Gastrocnemius medialis (tissue), 4 donors: ENCODE measurements at regions not wholly inside any gene's neighbourhood (a gene's known extent, or its start where the extent isn't known, plus 50 kb on each side); places are given as distances from the start of the nearest gene placed in this dataset.

ENCODE experiments used
- ATAC-seq, 2 donors: fragments of 150-250 bp; one replicate each; pipeline ENCODE4 v1.9.1; 2016
- DNase-seq, 2 donors: peaks; one replicate each; pipeline ENCODE4 v3.0.0-alpha.2; 2019
- H3K27ac ChIP-seq, 4 donors: fragments of 200-600 bp; sonication (generic); 1 replicate in 1 of 4; 2 replicates in 3 of 4; pipeline ENCODE4 v1.5.1; 2016 to 2018; ENCODE audit warnings: mild to moderate bottlenecking in 2 of 4, moderate library complexity in 1 of 4
- H3K27me3 ChIP-seq, 3 donors: fragments of 200-600 bp; sonication (generic) in 2 of 3; 1 replicate in 1 of 3; 2 replicates in 2 of 3; pipeline versions ENCODE4 v1.5.1 to v1.6.0; 2016 to 2019; ENCODE audit warnings: mild to moderate bottlenecking in 1 of 3, moderate library complexity in 1 of 3
- H3K36me3 ChIP-seq, 2 donors: fragments of 200-600 bp; sonication (generic) in 1 of 2; one replicate each; pipeline ENCODE4 v1.5.1; 2017 to 2018
- H3K4me1 ChIP-seq, 2 donors: fragments of 200-600 bp; sonication (generic) in 1 of 2; one replicate each; pipeline ENCODE4 v1.5.1; 2016 to 2017; ENCODE audit warnings: mild to moderate bottlenecking in 2 of 2
- H3K4me3 ChIP-seq, 4 donors: fragments of 200-600 bp; sonication (generic) in 3 of 4; 1 replicate in 1 of 4; 2 replicates in 3 of 4; pipeline ENCODE4 v1.5.1; 2016 to 2019; ENCODE audit warnings: mild to moderate bottlenecking in 2 of 4
- H3K9me3 ChIP-seq, 3 donors: fragments of 200-600 bp; sonication (generic) in 2 of 3; 1 replicate in 1 of 3; 2 replicates in 2 of 3; pipeline ENCODE4 v1.5.1; 2016 to 2019
- POLR2A ChIP-seq, 2 donors: fragments of 450-650 bp; IDR thresholded peaks; one replicate each; pipeline ENCODE4 v1.6.1; 2017; ENCODE audit warnings: antibody characterized with exemption in 2 of 2, mild to moderate bottlenecking in 2 of 2, moderate library complexity in 2 of 2
- in situ Hi-C, 4 donors: fragments of 200-750 bp; cut with MboI; loops; one replicate each; pipeline versions ENCODE4 v1.15.0 to v1.8.0; 2017; ENCODE audit warnings: low sequenced_read_pairs in 4 of 4
- intact Hi-C: fragments of 100-400 bp; cut with DNase I; formaldehyde crosslinking; loops from one replicate; pipeline ENCODE4 v1.15.1; 2023; ENCODE audit warnings: low total_unique reads
- TF ChIP-seq, protein P1 (sequence below), 5 experiments: fragments of 450-650 bp in 3 of 5; fragments of 200-600 bp in 2 of 5; sonication (generic) in 2 of 5; IDR thresholded peaks in 4 of 5; conservative IDR thresholded peaks in 1 of 5; 1 replicate in 4 of 5; 2 replicates in 1 of 5; pipeline ENCODE4 v1.5.1; 2016 to 2019; ENCODE audit warnings: antibody characterized with exemption in 5 of 5, mild to moderate bottlenecking in 3 of 5, moderate library complexity in 3 of 5

DNA sequence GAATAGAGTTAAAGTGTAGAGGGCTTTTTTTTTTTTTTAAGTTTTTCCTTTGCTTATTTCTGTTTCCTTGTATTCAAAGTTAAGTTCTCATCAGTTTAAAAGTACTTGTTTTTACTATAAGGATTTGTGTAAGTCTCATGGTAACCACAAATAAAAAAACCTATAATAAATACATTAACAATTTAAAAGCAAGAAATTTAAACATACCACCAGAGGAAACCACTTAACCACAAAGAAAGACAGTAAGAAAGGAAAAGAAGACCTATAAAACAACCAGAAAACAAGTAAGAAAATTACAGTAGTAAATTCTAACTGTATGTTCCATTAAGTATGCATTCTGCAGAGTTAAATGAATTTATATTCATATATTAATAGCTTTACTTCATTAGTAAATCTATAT is 999.1 kb upstream of the ATXN8OS start:
- no peak overlapping the region for H3K4me3 ChIP-seq
- no peak for DNase-seq
- H3K4me1 ChIP-seq: no peaks in the 10 kb centered on the region
- H3K36me3 ChIP-seq: no peaks in the 10 kb centered on the region
- TF ChIP-seq POLR2A (IDR thresholded peaks at IDR 0.05): no peak
- TF ChIP-seq, protein P1, sequence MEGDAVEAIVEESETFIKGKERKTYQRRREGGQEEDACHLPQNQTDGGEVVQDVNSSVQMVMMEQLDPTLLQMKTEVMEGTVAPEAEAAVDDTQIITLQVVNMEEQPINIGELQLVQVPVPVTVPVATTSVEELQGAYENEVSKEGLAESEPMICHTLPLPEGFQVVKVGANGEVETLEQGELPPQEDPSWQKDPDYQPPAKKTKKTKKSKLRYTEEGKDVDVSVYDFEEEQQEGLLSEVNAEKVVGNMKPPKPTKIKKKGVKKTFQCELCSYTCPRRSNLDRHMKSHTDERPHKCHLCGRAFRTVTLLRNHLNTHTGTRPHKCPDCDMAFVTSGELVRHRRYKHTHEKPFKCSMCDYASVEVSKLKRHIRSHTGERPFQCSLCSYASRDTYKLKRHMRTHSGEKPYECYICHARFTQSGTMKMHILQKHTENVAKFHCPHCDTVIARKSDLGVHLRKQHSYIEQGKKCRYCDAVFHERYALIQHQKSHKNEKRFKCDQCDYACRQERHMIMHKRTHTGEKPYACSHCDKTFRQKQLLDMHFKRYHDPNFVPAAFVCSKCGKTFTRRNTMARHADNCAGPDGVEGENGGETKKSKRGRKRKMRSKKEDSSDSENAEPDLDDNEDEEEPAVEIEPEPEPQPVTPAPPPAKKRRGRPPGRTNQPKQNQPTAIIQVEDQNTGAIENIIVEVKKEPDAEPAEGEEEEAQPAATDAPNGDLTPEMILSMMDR (IDR thresholded peaks at IDR 0.05 in 4 of 5, conservative IDR thresholded peaks at IDR 0.05 in 1 of 5): no peak
- intact Hi-C loops: no loop called here
- no peaks in the 10 kb centered on the region for H3K9me3 ChIP-seq
- no peak for ATAC-seq
- no peak overlapping the region for H3K27ac ChIP-seq
- H3K27me3 ChIP-seq: no peaks in the 10 kb centered on the region
- in situ Hi-C loops: no loop called here

DNA sequence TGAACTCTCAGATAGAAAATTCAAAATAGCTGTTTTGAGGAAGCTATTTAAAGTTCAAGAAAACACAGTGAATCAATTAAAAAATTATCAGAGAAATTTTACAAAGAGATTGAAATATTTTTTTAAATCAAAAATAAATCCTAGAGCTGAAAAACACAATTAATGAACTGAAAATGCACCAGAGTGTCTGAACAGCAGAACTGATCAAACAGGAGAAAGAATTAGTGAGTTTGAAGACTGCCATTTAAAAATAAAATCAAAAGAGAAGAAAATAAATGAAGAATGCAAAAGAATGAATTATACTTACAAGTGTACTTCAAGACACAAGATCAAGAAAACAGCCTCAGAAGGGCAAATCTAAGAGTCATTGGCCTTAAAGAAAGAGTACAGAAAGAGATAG is 1000.2 kb upstream of the ATXN8OS start:
- no peak for TF ChIP-seq POLR2A (IDR thresholded peaks at IDR 0.05)
- TF ChIP-seq, protein P1 (IDR thresholded peaks at IDR 0.05 in 4 of 5, conservative IDR thresholded peaks at IDR 0.05 in 1 of 5): no peak

DNA sequence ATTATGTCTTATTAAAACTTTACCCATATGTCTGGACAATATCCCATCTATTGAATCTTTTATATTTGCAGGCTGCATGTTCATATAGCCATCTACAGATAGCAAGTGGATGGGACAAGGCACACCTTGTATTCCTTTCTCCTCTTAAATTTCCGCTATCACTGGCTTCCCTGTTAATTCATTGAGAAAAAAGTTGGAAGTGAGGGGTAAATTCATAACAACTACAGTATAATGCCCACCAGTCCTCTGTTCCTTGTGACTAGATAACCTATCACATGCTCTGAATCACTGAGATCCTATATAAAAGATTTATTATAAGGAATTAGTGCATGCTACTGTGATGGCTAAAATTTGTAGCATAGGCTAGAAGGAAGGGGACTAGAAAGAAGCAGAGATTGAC is 1005.8 kb upstream of the ATXN8OS start:
- no peak for TF ChIP-seq POLR2A (IDR thresholded peaks at IDR 0.05)
- TF ChIP-seq, protein P1 (IDR thresholded peaks at IDR 0.05 in 4 of 5, conservative IDR thresholded peaks at IDR 0.05 in 1 of 5): no peak
- Histone ChIP-seq H3K4me3 (no peak overlapping the region), H3K36me3 (no peaks in the 10 kb centered on the region), H3K27ac (no peak overlapping the region), H3K4me1 (no peaks in the 10 kb centered on the region), H3K27me3 (no peaks in the 10 kb centered on the region), H3K9me3 (no peaks in the 10 kb centered on the region)
- in situ Hi-C loops (no loop called here), intact Hi-C loops (no loop called here)
- DNase-seq: no peak
- ATAC-seq: no peak

More for the DNA sequence above, 1000.2 kb upstream of the ATXN8OS start:
- Histone ChIP-seq H3K4me3 (no peak overlapping the region), H3K27me3 (no peaks in the 10 kb centered on the region), H3K9me3 (no peaks in the 10 kb centered on the region), H3K36me3 (no peaks in the 10 kb centered on the region), H3K27ac (no peak overlapping the region), H3K4me1 (no peaks in the 10 kb centered on the region)
- in situ Hi-C loops (no loop called here), intact Hi-C loops (no loop called here)
- no peak for DNase-seq
- no peak for ATAC-seq

DNA sequence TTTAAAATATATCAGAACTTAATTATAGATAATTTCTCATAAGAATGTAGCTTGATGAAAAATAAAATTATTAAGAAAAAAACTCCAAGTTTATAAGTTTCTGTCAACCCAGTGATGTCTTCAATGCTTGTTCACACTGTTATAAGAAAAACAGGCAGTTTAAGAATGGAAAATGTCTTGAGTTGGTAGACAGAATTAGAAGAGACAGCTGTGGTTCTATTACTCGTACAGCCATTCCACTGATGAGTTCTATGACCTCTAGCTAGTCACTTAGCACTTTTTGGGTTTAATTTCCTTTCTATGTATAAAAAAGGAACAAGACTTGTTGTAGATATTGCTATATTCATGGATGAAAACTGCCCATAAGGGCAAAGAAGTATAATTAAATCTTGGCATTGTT is 1013.1 kb upstream of the ATXN8OS start:
- no peaks in the 10 kb centered on the region for H3K36me3 ChIP-seq
- H3K4me3 ChIP-seq: no peak overlapping the region
- no peaks in the 10 kb centered on the region for H3K4me1 ChIP-seq
- no peaks in the 10 kb centered on the region for H3K9me3 ChIP-seq
- TF ChIP-seq, protein P1 (IDR thresholded peaks at IDR 0.05 in 4 of 5, conservative IDR thresholded peaks at IDR 0.05 in 1 of 5): no peak
- TF ChIP-seq POLR2A (IDR thresholded peaks at IDR 0.05): no peak
- ATAC-seq: no peak
- no peak overlapping the region for H3K27ac ChIP-seq
- in situ Hi-C loops (no loop called here), intact Hi-C loops (no loop called here)
- no peak for DNase-seq
- no peaks in the 10 kb centered on the region for H3K27me3 ChIP-seq

DNA sequence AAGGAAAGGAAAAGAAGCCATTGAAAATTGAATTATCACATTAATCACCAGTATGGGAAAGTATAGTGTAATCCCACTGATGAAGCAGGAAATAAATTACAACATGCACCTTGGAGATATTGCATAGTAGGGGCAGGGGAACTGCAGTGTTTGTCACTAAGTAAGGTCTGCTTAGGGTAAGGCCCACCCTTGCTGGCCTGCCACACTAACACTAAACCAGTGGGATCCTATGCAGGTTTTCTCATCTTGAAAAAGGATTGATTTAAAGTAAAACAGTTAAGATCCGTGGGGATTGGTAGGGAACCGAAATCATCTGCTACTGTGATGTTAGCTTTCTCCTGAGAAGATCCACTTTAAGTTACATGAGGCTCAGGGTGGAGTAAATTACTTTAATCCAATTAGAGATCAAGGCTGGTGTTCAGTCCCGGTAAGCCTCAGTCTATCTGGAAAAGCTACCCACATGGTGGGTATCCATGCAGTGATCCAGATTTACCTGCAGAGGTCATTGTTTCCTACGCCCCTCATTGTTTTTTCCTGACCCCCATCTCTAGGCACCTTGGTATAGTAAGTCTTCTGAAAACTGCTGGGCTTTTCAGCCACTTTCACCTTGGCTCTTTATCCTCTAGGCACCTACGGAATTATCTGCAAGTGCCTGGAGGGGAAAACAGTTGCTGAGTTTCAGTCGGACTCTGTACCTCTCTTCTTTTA is 1014.9 kb upstream of the ATXN8OS start:
- in situ Hi-C loops: no loop called here
- intact Hi-C loops: no loop called here
- no peaks in the 10 kb centered on the region for H3K36me3 ChIP-seq
- H3K4me1 ChIP-seq: no peaks in the 10 kb centered on the region
- no peak for ATAC-seq
- no peak overlapping the region for H3K4me3 ChIP-seq
- TF ChIP-seq, protein P1 (IDR thresholded peaks at IDR 0.05 in 4 of 5, conservative IDR thresholded peaks at IDR 0.05 in 1 of 5): no peak
- TF ChIP-seq POLR2A (IDR thresholded peaks at IDR 0.05): no peak
- no peaks in the 10 kb centered on the region for H3K9me3 ChIP-seq
- DNase-seq: no peak
- H3K27ac ChIP-seq: no peak overlapping the region
- no peaks in the 10 kb centered on the region for H3K27me3 ChIP-seq
